NB4 (cell line): ENCODE measurements at regions not wholly inside any gene's neighbourhood (a gene's known extent, or its start where the extent isn't known, plus 50 kb on each side); places are given as distances from the start of the nearest gene placed in this dataset.

Experiments
- DNase-seq: peaks from one replicate; pipeline ENCODE4 v3.0.0; 2010; ENCODE audit warnings: low read depth
- H3K4me3 ChIP-seq: one replicate; pipeline ENCODE4 v1.5.1; 2011; ENCODE audit warnings: mild to moderate bottlenecking, low read depth, low read length, moderate library complexity
- CTCF ChIP-seq: IDR thresholded peaks from one replicate; pipeline ENCODE4 v1.5.1; 2012; ENCODE audit warnings: low read depth, low read length
- MYC ChIP-seq: IDR thresholded peaks from 2 replicates; pipeline ENCODE4 v1.6.1; 2011; ENCODE audit warnings: low read depth, low read length
- POLR2A ChIP-seq: IDR thresholded peaks from 2 replicates; pipeline ENCODE4 v1.6.1; 2011; ENCODE audit warnings: mild to moderate bottlenecking; ENCODE audit not compliant: insufficient read length; ENCODE audit errors: extremely low read depth
- TF ChIP-seq, protein P1 (sequence below): IDR thresholded peaks from 2 replicates; pipeline ENCODE4 v1.6.1; 2011; ENCODE audit warnings: low read depth, low read length

DNA sequence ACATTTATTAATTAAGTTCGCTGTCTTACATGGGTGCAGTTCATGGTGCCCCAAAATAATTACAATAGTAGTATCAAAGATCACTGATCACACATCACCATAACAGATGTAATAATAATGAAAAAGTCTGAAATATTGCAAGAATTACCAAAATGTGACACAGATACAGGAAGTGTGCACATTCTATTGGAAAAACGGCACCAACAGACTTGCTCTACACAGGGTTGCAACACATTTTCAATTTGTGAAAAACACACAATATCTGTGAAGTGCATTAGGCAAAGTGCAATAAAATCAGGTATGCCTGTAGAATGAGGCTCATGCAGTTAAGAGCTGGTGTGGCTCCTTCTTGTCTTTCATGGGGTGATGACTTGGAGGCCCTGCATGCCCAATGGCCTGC is 265.8 kb downstream of the RPLP1 start:
- peak; percentile 64 for DNase-seq
- no peak for TF ChIP-seq POLR2A
- TF ChIP-seq CTCF = no peak
- TF ChIP-seq MYC = no peak
- TF ChIP-seq, protein P1, sequence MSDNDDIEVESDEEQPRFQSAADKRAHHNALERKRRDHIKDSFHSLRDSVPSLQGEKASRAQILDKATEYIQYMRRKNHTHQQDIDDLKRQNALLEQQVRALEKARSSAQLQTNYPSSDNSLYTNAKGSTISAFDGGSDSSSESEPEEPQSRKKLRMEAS = no peak

DNA sequence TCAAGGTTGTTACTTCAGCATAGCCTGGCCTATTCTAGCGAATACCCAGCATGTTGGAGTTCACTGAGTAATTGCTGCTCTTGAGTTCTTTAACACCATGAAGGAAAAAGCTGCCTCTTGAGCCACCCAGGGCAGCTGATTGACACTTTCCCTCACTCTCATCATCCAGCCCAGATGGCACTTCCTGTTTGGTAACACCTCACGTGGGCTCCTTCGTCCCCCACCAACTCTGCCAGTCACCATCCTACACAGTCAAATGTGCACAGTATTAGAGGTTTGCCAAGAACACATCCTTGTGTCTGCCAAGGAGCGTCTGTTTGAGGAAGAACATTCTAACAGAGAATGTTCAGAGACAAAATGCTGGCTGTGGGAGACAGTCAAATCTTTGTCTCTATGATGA is 266.3 kb downstream of the RPLP1 start:
- peak; percentile 89 for DNase-seq
- H3K4me3 ChIP-seq = no peak overlapping the region
- no peak for TF ChIP-seq CTCF
- TF ChIP-seq MYC = peak; percentile 86
- TF ChIP-seq, protein P1 = peak; percentile 91
- TF ChIP-seq POLR2A = peak; percentile 32

More for the DNA sequence above, 265.8 kb downstream of the RPLP1 start:
- no peak overlapping the region for H3K4me3 ChIP-seq

DNA sequence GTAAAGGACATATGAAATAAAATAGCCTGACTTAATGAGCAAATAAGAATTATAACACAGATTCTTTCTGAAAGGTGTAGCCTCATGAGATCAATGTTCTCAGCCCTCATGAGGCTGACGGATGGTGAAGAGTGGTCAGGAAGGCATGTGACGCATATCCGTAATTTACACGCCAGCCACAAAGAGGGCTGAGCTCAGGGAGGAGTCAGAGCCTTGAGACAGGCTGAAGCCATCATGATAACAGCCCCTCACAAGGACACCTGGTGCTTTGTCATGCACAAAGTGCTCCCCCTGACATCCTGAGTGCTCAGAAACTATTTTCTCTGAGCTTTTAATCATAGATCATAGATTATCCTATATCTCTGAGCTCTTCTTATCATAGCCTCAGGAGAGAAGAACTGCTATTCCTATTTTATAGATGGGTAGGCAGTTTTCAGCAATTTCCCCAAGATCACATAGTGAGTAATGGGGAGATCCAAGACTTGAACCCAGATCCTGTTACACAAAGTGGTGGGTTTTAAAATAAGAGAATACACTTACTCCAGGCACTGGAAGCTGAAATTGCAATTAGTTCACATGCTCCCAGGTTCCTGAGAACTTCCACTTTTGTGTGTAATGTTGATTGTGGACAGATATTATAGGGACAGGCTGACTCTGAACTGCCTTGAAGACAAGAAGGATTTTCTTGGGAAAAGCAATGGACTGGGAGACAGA is 267.1 kb downstream of the RPLP1 start:
- no peak for TF ChIP-seq POLR2A
- TF ChIP-seq CTCF = no peak
- TF ChIP-seq MYC = peak; percentile 57
- TF ChIP-seq, protein P1 = peak; percentile 87

GRCh38 chr15:69720536-69720935 is 267.9 kb downstream of the RPLP1 start:
- no peak for DNase-seq
- TF ChIP-seq MYC (no peak), POLR2A (no peak), CTCF (no peak)
- TF ChIP-seq, protein P1 = no peak
- H3K4me3 ChIP-seq = no peak overlapping the region

More for the DNA sequence above, 267.1 kb downstream of the RPLP1 start:
- no peak overlapping the region for H3K4me3 ChIP-seq
- DNase-seq = peak; percentile 90

- H3K4me3 ChIP-seq = no peak overlapping the region
- TF ChIP-seq, protein P1 = no peak
- TF ChIP-seq CTCF = no peak
- no peak for TF ChIP-seq POLR2A
- TF ChIP-seq MYC = no peak
- peak; percentile 45 for DNase-seq
Observed at GRCh38 chr15:69722924-69723323, 270.3 kb downstream of the RPLP1 start.
